SU-DHL-6 (cell line): ENCODE measurements at regions not wholly inside any gene's neighbourhood (a gene's known extent, or its start where the extent isn't known, plus 50 kb on each side); places are given as distances from the start of the nearest gene placed in this dataset.

Source experiments
- H2AFZ ChIP-seq: fragments of 200-600 bp; sonication (generic); 2 replicates; pipeline ENCODE4 v1.6.1; 2014; ENCODE audit warnings: low read depth, mild to moderate bottlenecking, moderate library complexity, mixed read lengths, antibody characterized with exemption, low read length; ENCODE audit not compliant: severe bottlenecking
- H3F3A ChIP-seq: fragments of 200-600 bp; shearing (Covaris generic); 2 replicates; pipeline ENCODE4 v1.6.0; 2016; ENCODE audit warnings: antibody characterized with exemption, mild to moderate bottlenecking; ENCODE audit not compliant: insufficient read depth
- H3K27ac ChIP-seq: fragments of 200-600 bp; sonication (generic); 2 replicates; pipeline ENCODE4 v1.5.1; 2016; ENCODE audit warnings: low read depth, mild to moderate bottlenecking, low read length, moderate library complexity, mixed read lengths
- H3K27me3 ChIP-seq: fragments of 200-600 bp; sonication (generic), shearing (Covaris generic); 2 replicates; pipeline ENCODE4 v1.6.0; 2014; ENCODE audit warnings: mild to moderate bottlenecking, low read length
- H3K36me3 ChIP-seq: fragments of 200-600 bp; sonication (generic); 2 replicates; pipeline ENCODE4 v1.6.1; 2014; ENCODE audit warnings: mild to moderate bottlenecking, low read length, mixed read lengths
- H3K4me2 ChIP-seq: fragments of 300-600, 200-600 bp; shearing (Covaris generic), sonication (generic); 2 replicates; pipeline ENCODE4 v1.6.0; 2014; ENCODE audit warnings: low read length, low read depth, mild to moderate bottlenecking; ENCODE audit not compliant: poor library complexity, severe bottlenecking
- H3K4me3 ChIP-seq: fragments of 200-600 bp; sonication (generic); 2 replicates; pipeline ENCODE4 v1.5.1; 2014; ENCODE audit warnings: antibody characterized with exemption, low read length, mild to moderate bottlenecking, mixed read lengths; ENCODE audit not compliant: insufficient read depth, poor library complexity, severe bottlenecking
- H3K79me2 ChIP-seq: fragments of 200-600 bp; sonication (generic); 2 replicates; pipeline ENCODE4 v1.6.1; 2014; ENCODE audit warnings: mild to moderate bottlenecking, low read length, moderate library complexity; ENCODE audit not compliant: insufficient read depth
- H3K9ac ChIP-seq: fragments of 200-600 bp; sonication (generic); 2 replicates; pipeline ENCODE4 v1.7.0; 2014; ENCODE audit warnings: mild to moderate bottlenecking, low read length
- H3K9me2 ChIP-seq: fragments of 200-600 bp; sonication (generic); replicated peaks from 2 replicates; pipeline ENCODE4 v1.6.1; 2014; ENCODE audit warnings: low read length; ENCODE audit not compliant: insufficient read depth
- H3K9me3 ChIP-seq: fragments of 200-600 bp; sonication (generic); 2 replicates; pipeline ENCODE4 v1.6.1; 2014; ENCODE audit warnings: low read length, mixed read lengths; ENCODE audit not compliant: insufficient read depth
- H4K20me1 ChIP-seq: fragments of 200-600 bp; sonication (generic); 2 replicates; pipeline ENCODE4 v1.6.1; 2014; ENCODE audit warnings: low read depth, mild to moderate bottlenecking, antibody characterized with exemption, low read length, moderate library complexity, mixed read lengths
- EZH2phosphoT487 ChIP-seq: fragments of 200-600 bp; sonication (generic), shearing (Covaris generic); conservative IDR thresholded peaks from 2 replicates; pipeline ENCODE4 v1.6.1; 2018; ENCODE audit warnings: mild to moderate bottlenecking, antibody characterized with exemption, low read length, moderate library complexity, mixed read lengths
- TF ChIP-seq, protein P1 (sequence below): fragments of 200-600 bp; sonication (generic); IDR thresholded peaks from one replicate; pipeline ENCODE4 v1.5.1; 2017; ENCODE audit warnings: antibody characterized with exemption, mild to moderate bottlenecking, low read length, moderate library complexity; ENCODE audit not compliant: insufficient read depth, poor library complexity, severe bottlenecking

GRCh38 chr3:103167850-103168249, 733.0 kb downstream of the ZPLD1 start:
- H3K9me3 ChIP-seq: no peaks in the 10 kb centered on the region
- no peaks in the 10 kb centered on the region for H4K20me1 ChIP-seq
- H3K9me2 ChIP-seq: no peaks in the 10 kb centered on the region
- H3K79me2 ChIP-seq: no peaks in the 10 kb centered on the region
- no peaks in the 10 kb centered on the region for H3F3A ChIP-seq
- H2AFZ ChIP-seq: no peak overlapping the region
- no peak for TF ChIP-seq EZH2phosphoT487
- TF ChIP-seq, protein P1, sequence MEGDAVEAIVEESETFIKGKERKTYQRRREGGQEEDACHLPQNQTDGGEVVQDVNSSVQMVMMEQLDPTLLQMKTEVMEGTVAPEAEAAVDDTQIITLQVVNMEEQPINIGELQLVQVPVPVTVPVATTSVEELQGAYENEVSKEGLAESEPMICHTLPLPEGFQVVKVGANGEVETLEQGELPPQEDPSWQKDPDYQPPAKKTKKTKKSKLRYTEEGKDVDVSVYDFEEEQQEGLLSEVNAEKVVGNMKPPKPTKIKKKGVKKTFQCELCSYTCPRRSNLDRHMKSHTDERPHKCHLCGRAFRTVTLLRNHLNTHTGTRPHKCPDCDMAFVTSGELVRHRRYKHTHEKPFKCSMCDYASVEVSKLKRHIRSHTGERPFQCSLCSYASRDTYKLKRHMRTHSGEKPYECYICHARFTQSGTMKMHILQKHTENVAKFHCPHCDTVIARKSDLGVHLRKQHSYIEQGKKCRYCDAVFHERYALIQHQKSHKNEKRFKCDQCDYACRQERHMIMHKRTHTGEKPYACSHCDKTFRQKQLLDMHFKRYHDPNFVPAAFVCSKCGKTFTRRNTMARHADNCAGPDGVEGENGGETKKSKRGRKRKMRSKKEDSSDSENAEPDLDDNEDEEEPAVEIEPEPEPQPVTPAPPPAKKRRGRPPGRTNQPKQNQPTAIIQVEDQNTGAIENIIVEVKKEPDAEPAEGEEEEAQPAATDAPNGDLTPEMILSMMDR: no peak
- H3K4me3 ChIP-seq: no peak overlapping the region
- no peaks in the 10 kb centered on the region for H3K36me3 ChIP-seq
- no peak overlapping the region for H3K27ac ChIP-seq
- no peak overlapping the region for H3K4me2 ChIP-seq
- no peak overlapping the region for H3K9ac ChIP-seq
- H3K27me3 ChIP-seq: no peaks in the 10 kb centered on the region

DNA sequence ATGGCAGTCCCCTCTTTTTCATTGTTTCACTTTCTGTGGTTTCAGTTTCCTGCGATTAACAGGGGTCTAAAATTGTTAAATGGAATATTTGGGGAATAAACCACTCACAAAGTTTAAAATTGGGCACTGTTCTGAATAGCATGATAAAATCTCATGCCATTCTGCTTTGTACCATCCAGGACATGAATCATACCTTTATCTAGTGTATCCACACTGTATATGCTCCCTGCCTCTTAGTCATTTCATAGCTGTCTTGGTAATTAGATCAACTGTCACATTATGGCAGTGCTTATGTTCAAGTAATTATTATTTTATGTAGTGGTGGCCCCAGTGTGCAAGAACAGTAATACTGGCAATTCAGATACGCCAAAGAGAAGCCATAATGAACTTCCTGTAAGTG, 734.5 kb downstream of the ZPLD1 start:
- no peaks in the 10 kb centered on the region for H3K36me3 ChIP-seq
- no peaks in the 10 kb centered on the region for H3K9me3 ChIP-seq
- H3K27me3 ChIP-seq: no peaks in the 10 kb centered on the region
- no peaks in the 10 kb centered on the region for H3K79me2 ChIP-seq
- no peaks in the 10 kb centered on the region for H3K9me2 ChIP-seq
- H3K4me2 ChIP-seq: no peak overlapping the region
- H3K27ac ChIP-seq: no peak overlapping the region
- no peaks in the 10 kb centered on the region for H3F3A ChIP-seq
- no peak overlapping the region for H3K4me3 ChIP-seq
- H3K9ac ChIP-seq: no peak overlapping the region
- H4K20me1 ChIP-seq: no peaks in the 10 kb centered on the region
- TF ChIP-seq, protein P1: no peak
- no peak overlapping the region for H2AFZ ChIP-seq

DNA sequence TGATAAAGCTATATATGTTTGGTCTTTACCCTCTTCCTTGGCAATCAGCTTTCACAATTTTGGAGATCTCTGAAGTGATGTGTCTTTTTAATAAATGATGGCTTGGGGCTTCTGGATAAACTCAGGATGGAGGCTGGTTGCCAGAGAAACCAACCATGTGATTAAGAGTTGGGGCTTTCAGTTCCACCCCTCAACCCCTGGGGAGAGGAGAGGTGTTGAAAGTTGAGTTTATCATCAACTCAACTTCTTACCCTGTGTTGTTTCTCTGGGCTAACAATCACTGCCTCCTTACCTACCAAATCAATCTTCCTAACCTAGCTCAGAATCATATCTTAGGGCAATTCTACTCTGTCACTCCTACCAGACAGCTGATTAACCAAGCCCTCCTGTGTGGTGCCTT, 735.8 kb downstream of the ZPLD1 start:
- H3K9me2 ChIP-seq: no peaks in the 10 kb centered on the region
- H3K4me2 ChIP-seq: no peak overlapping the region
- H3K27ac ChIP-seq: no peak overlapping the region
- no peaks in the 10 kb centered on the region for H3K79me2 ChIP-seq
- no peaks in the 10 kb centered on the region for H4K20me1 ChIP-seq
- TF ChIP-seq, protein P1: no peak
- TF ChIP-seq EZH2phosphoT487: no peak
- H3K27me3 ChIP-seq: no peaks in the 10 kb centered on the region
- no peak overlapping the region for H3K9ac ChIP-seq
- no peak overlapping the region for H3K4me3 ChIP-seq
- no peaks in the 10 kb centered on the region for H3K36me3 ChIP-seq
- H3K9me3 ChIP-seq: no peaks in the 10 kb centered on the region
- H2AFZ ChIP-seq: no peak overlapping the region
- H3F3A ChIP-seq: no peaks in the 10 kb centered on the region

- Histone ChIP-seq H3K36me3 (no peaks in the 10 kb centered on the region), H3K4me3 (no peak overlapping the region), H3K27me3 (no peaks in the 10 kb centered on the region), H3K4me2 (no peak overlapping the region), H3K9ac (no peak overlapping the region), H3K9me3 (no peaks in the 10 kb centered on the region), H2AFZ (no peak overlapping the region), H3K9me2 (no peaks in the 10 kb centered on the region), H3K79me2 (no peaks in the 10 kb centered on the region), H3K27ac (no peak overlapping the region), H3F3A (no peaks in the 10 kb centered on the region), H4K20me1 (no peaks in the 10 kb centered on the region)
- TF ChIP-seq, protein P1: no peak
- no peak for TF ChIP-seq EZH2phosphoT487
These were observed 739.1 kb downstream of the ZPLD1 start for GRCh38 chr3:103173940-103174339.
